NOMO-1 (cell line): ENCODE measurements at regions not wholly inside any gene's neighbourhood (a gene's known extent, or its start where the extent isn't known, plus 50 kb on each side); places are given as distances from the start of the nearest gene placed in this dataset.
"Not testable (repeated sequence)": the region's sequence is repeated elsewhere in the genome, so short reads cannot be mapped to it uniquely, and the experiment has no call there.

Experiments used
- DNase-seq, 2 experiments: peaks; one replicate each; lab custom pipeline; 2025; ENCODE audit not compliant: unreplicated experiment in 2 of 2; lab: John Stamatoyannopoulos, UW

GRCh38 chr14:43012817-43013216 is 1406.1 kb downstream of the LRFN5 start:
- DNase-seq: no peak

GRCh38 chr14:43005807-43006206 is 1399.1 kb downstream of the LRFN5 start:
- DNase-seq: no peak

- DNase-seq: no peak
These were observed 1397.2 kb downstream of the LRFN5 start for GRCh38 chr14:43003845-43004244.

DNA sequence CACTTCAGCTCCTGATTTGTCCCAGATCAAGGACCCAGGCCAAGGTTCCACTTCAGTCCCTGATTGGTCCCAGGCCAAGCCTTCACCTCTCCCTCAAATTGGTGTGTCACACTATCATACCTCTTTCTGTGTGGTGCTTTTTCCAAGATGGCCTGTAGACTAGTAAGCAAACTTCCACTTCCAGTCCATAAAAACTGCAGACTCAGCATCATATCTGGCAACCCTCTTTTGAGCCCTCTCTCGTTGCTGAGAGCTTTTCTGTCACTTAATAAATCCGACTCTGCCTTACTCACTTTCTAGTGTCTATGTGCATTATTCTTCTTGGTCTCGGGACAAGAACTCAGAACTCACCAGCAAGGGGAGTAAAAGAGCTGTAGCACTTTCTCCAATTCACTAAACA is 1395.1 kb downstream of the LRFN5 start:
- no peak for DNase-seq

DNA sequence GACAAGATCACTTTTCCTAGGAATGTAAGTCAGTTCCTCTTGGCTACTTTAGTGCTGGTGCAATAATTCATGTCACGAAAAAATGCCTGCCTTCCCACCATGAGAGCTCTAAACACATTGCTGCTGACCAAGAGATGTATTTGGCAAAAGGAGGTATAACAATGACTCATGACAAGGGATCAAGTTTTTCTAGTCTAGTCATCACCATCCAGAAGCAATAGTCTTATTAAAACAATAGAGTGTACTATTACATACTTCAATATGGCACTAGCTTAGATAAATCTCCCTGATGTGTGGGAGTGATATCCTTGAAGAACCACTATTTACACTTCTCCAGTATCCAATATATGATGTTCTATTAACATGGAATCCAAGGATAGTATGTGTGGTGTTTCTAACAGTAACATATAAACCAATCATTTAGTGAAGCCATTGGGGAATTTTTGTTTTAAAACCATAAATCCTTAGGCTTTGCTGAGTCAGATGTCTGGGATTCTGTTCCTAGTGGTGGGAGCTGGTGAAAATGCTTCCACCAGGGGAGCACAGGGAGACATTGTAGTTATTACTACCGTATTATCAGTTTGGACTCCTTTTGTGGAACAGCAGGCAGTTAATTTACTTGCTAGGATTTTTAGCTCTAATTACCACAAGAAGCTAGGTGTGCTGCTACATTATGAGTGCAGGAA is 1387.5 kb downstream of the LRFN5 start:
- no peak for DNase-seq

GRCh38 chr14:42992930-42993329 is 1386.3 kb downstream of the LRFN5 start:
- DNase-seq: no peak

DNA sequence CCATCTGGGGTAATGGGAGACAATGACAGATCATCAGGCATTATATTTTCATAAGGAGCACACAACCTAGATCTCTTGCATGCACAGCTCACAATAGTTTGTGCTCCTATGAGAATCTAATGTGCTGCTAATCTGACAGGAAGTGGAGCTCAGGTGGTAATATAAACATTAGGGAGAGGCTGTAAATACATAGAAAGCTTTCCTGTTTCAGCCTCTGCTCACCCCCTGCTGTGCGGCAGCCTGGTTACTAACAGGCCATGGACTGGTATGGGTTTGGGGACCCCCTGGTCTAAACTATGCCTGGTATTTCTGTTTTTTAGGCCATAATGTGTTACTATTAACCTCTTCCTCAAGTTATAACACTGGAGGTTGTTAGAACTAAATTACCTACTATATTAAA is 1373.7 kb downstream of the LRFN5 start:
- no peak for DNase-seq

GRCh38 chr14:42973171-42973570 is 1366.5 kb downstream of the LRFN5 start:
- not testable (repeated sequence) for DNase-seq

GRCh38 chr14:42965512-42965911 is 1358.8 kb downstream of the LRFN5 start:
- DNase-seq: no peak

- DNase-seq: no peak
These were observed 1354.8 kb downstream of the LRFN5 start for GRCh38 chr14:42961509-42961908.

GRCh38 chr14:42950363-42950762 is 1343.7 kb downstream of the LRFN5 start:
- no peak for DNase-seq

- DNase-seq: no peak
These were observed 1341.3 kb downstream of the LRFN5 start for GRCh38 chr14:42947991-42948390.

- no peak for DNase-seq
These were observed 1337.6 kb downstream of the LRFN5 start for GRCh38 chr14:42944284-42944683.

- no peak for DNase-seq
These were observed 1324.6 kb downstream of the LRFN5 start for GRCh38 chr14:42931308-42931707.

GRCh38 chr14:42929806-42930480 is 1323.3 kb downstream of the LRFN5 start:
- DNase-seq: no peak

DNA sequence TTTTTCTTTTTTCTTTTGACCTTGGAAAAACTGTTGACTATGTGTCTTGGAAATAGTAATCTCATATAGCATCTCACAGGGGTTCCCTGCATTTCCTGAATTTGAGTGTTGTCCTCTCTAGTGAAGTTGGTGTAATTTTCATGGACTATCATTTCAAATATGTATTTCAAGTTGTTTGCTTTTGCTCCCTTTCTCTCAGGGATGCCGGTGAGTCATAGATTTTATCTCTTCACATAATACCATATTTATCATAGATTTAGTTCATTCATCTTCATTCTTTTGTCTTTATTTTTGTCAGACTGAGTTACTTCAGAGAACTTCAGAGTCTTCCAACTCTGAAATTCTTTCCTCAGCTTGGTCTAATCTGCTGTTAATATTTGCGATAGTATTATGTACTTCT is 1320.6 kb downstream of the LRFN5 start:
- DNase-seq: no peak

GRCh38 chr14:42921901-42922300 is 1315.2 kb downstream of the LRFN5 start:
- DNase-seq: no peak

DNA sequence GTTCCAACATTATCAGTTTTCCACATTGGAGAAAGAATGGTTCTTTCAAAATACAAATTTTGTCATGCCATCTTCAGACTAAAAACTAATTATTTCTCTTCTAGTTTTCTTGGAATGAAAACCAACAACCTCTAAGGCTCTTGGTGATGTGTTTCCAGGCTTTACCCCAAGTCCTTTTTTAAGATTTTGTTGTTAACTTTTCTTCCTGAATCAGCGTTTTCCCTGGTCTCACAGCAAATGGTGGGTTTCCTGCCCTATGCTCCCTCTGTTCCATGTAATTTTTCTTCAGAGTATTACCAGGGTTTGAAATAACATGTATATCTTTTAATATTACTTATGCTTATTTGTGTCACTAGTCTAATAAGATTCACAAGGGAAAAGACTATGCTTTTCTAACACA is 1311.9 kb downstream of the LRFN5 start:
- DNase-seq: no peak

DNA sequence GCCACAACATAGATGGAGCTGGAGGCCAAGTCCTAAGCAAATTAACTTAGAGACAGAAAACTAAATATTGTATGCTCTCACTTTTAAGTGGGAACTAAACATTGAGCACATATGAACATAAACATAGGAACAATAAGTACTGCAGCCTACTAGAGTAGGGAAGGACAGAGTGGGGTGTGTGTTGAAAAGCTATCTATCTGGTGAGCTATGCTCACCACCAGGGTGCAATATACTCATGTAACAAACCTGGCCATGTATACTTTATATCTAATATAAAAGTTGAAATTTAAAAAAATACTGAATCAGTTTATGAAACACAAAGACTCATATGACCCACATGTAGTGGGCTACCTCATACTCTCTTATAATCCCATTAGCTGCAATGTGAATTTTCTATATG is 1305.0 kb downstream of the LRFN5 start:
- DNase-seq: no peak

GRCh38 chr14:42909659-42910058 is 1303.0 kb downstream of the LRFN5 start:
- no peak for DNase-seq

DNA sequence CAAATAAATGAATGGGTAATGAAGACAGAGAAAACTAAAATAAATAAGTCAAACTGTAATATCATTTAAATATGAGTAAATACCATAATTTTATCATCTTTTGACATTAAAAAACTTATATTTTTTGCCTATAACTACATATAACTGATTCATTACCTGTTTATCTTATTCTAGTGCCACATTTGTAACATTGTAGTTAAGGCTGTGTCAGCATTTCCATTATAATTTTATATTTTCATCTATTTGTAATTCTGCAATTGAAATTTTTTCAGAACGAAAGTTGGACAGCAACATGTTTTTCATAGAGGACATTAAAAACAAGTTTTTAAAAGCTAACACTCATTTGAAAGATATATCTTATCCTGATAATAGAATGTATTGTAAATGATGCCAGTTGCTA is 1286.5 kb downstream of the LRFN5 start:
- no peak for DNase-seq

DNA sequence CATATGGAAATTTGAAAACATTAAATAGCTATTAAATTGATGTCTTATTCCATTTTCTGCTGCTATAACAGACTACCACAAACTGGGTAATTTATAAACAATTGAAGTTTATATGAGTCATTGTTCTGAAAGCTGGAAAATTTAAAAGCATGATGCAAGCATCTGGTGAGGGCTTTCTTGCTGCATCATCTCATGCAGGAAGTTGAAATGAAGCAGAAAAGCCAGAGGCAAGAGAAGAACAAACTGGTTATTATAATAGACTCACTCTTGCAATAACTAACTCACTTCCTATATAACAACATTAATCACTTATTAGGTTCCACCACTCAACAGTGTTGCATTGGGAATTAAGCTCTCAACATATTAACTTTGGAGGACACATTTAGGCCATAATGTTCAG is 1277.4 kb downstream of the LRFN5 start:
- peak; percentile 55 to 90 for DNase-seq

DNA sequence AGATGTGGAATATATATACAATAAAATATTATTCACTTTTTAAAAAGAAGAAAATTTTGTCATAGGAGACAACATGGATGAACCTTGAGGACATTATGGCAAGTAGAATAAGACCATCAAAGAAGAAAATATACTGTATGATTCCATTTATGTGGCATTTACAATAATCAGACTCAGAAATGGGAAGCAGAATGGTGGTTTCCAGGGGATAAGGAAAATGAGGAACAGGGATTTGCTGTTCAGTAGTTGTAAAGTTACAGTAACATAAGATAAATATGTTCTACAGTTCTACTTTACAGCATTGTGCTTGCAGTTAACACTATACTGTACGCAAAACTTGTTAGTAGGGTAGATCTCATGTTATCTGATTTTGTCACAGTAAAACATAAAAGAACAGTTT is 1271.0 kb downstream of the LRFN5 start:
- no peak for DNase-seq
